Erythroblast (primary cell): ENCODE measurements at regions not wholly inside any gene's neighbourhood (a gene's known extent, or its start where the extent isn't known, plus 50 kb on each side); places are given as distances from the start of the nearest gene placed in this dataset.
"Not testable (repeated sequence)": the region's sequence is repeated elsewhere in the genome, so short reads cannot be mapped to it uniquely, and the experiment has no call there.

Source experiments
- DNase-seq, 2 experiments: peaks; one replicate each; lab custom pipeline; 2025; lab: John Stamatoyannopoulos, UW
- GATA1 ChIP-seq: IDR thresholded peaks from 2 replicates; pipeline ENCODE4 v1.6.1; 2011; ENCODE audit warnings: low read depth, mild to moderate bottlenecking, control low read depth, low read length, moderate library complexity
- POLR2A ChIP-seq: IDR thresholded peaks from 2 replicates; pipeline ENCODE4 v1.6.1; 2011; ENCODE audit warnings: mild to moderate bottlenecking, low read length

- DNase-seq = no peak
- TF ChIP-seq GATA1 = no peak
- no peak for TF ChIP-seq POLR2A
These were observed 106.5 kb upstream of the STOX2 start for GRCh38 chr4:183798301-183799253.

- no peak for DNase-seq
- no peak for TF ChIP-seq GATA1
- no peak for TF ChIP-seq POLR2A
These were observed 103.5 kb upstream of the STOX2 start for GRCh38 chr4:183801457-183802165.

GRCh38 chr4:183806341-183806740 lies 98.8 kb upstream of the STOX2 start:
- DNase-seq = no peak
- TF ChIP-seq POLR2A (no peak), GATA1 (no peak)

GRCh38 chr4:183807420-183808096 lies 97.5 kb upstream of the STOX2 start:
- DNase-seq = no peak
- TF ChIP-seq POLR2A (no peak), GATA1 (no peak)

GRCh38 chr4:183808097-183808456 lies 97.0 kb upstream of the STOX2 start:
- TF ChIP-seq GATA1 = no peak
- TF ChIP-seq POLR2A = no peak
- DNase-seq = no peak

- no peak for DNase-seq
- TF ChIP-seq GATA1 (no peak), POLR2A (no peak)
These were observed 92.5 kb upstream of the STOX2 start for GRCh38 chr4:183812567-183812966.

GRCh38 chr4:183814461-183814860 lies 90.6 kb upstream of the STOX2 start:
- no peak for DNase-seq
- TF ChIP-seq GATA1 (no peak), POLR2A (no peak)

GRCh38 chr4:183816077-183816476 lies 89.0 kb upstream of the STOX2 start:
- DNase-seq = no peak
- TF ChIP-seq POLR2A = no peak
- no peak for TF ChIP-seq GATA1

GRCh38 chr4:183816882-183817509 lies 88.1 kb upstream of the STOX2 start:
- TF ChIP-seq POLR2A (no peak), GATA1 (no peak)
- no peak for DNase-seq

- DNase-seq = not testable (repeated sequence)
These were observed 86.5 kb upstream of the STOX2 start for GRCh38 chr4:183818591-183818990.

- no peak for TF ChIP-seq GATA1
- DNase-seq = no peak
These were observed 83.8 kb upstream of the STOX2 start for GRCh38 chr4:183821076-183821853.

GRCh38 chr4:183823434-183823833 lies 81.7 kb upstream of the STOX2 start:
- no peak for DNase-seq
- no peak for TF ChIP-seq GATA1
- TF ChIP-seq POLR2A = no peak

- no peak for DNase-seq
- no peak for TF ChIP-seq GATA1
- no peak for TF ChIP-seq POLR2A
These were observed 79.8 kb upstream of the STOX2 start for GRCh38 chr4:183825346-183825745.
